ENCODE measurements at regions not wholly inside any gene's neighbourhood (a gene's known extent, or its start where the extent isn't known, plus 50 kb on each side); places are given as distances from the start of the nearest gene placed in this dataset.

GRCh38 chr1:101100674-101101073 is 75.1 kb upstream of the DPH5 start (continued):
- no peak for TF ChIP-seq MAF1 (CRISPR knock-in tag; IDR thresholded peaks at IDR 0.05; ENCODE audit: borderline replicate concordance)
- TF ChIP-seq KLF13 (CRISPR knock-in tag; IDR thresholded peaks at IDR 0.05), result no peak
- TF ChIP-seq ZMYM2 (CRISPR knock-in tag; IDR thresholded peaks at IDR 0.05), result no peak
- TF ChIP-seq POLR2AphosphoS5 (IDR thresholded peaks at IDR 0.05; ENCODE audit: low read depth, low read length), result no peak

GRCh38 chr1:101098907-101099306 is 73.3 kb upstream of the DPH5 start:
- no peaks in the 10 kb centered on the region for H3K9me3 ChIP-seq (ENCODE audit: low read length)
- H3K4me2 ChIP-seq (ENCODE audit: low read depth, low read length), result no peak overlapping the region
- no peaks in the 10 kb centered on the region for H3K27me3 ChIP-seq (ENCODE audit: control insufficient read depth in 1 of 2, insufficient read depth in 2 of 2, low read length in 2 of 2)
- in situ Hi-C loops (cut with HindIII; ENCODE audit: extremely low pct_ligation_motif_present, low pct_unique_long_range_greater_than_20kb) (no loop called here), intact Hi-C loops (cut with micrococcal nuclease; ENCODE audit: unreplicated experiment) (no loop called here)
- H3K4me1 ChIP-seq (ENCODE audit: insufficient read depth, low read length), result no peaks in the 10 kb centered on the region
- H3K9ac ChIP-seq (ENCODE audit: insufficient read depth, low read depth, low read length), result no peak overlapping the region
- no peaks in the 10 kb centered on the region for H3K36me3 ChIP-seq (replicated peaks in 1 of 2; ENCODE audit: control insufficient read depth in 1 of 2, insufficient read depth in 2 of 2, low read length in 2 of 2)
- FAIRE-seq (no peak), DNase-seq (ENCODE audit: low spot score) (no peak), ATAC-seq (no peak)
- POLR2A ChIA-PET, result no interaction called here
- no peaks in the 10 kb centered on the region for H3K79me2 ChIP-seq (ENCODE audit: insufficient read depth, low read length)
- no peaks in the 10 kb centered on the region for H4K20me1 ChIP-seq (ENCODE audit: insufficient read depth, low read length)
- CTCF ChIA-PET (ENCODE audit: low intra/inter-chr PET ratio, low total read pairs), result no interaction called here
- no peak overlapping the region for H2AFZ ChIP-seq (ENCODE audit: low read length)
- no TSS peak for BruUV-seq (replicated peaks)
- WGBS (ENCODE audit: low lambda C conversion rate), result 21% methylated on average over 2 of the region's 2 CpGs
- no peak overlapping the region for H3K4me3 ChIP-seq (replicated peaks in 1 of 3; ENCODE audit: insufficient read depth in 1 of 3, low read depth in 2 of 3, low read length in 3 of 3)
- no peak overlapping the region for H3K27ac ChIP-seq (ENCODE audit: extremely low read length, insufficient read depth, low read length)
- TF ChIP-seq NCOR1 (IDR thresholded peaks at IDR 0.05; ENCODE audit: borderline replicate concordance, low read length) (no peak), HCFC1 (IDR thresholded peaks at IDR 0.05; ENCODE audit: low read depth, low read length) (no peak), MEIS1 (CRISPR knock-in tag; IDR thresholded peaks at IDR 0.05; ENCODE audit: borderline replicate concordance) (no peak), PRPF4 (IDR thresholded peaks at IDR 0.05; ENCODE audit: low read depth, low read length, poor library complexity, severe bottlenecking) (no peak), REST (IDR thresholded peaks at IDR 0.05; ENCODE audit: borderline replicate concordance in 1 of 2, low read depth in 1 of 2, low read length in 2 of 2) (no peak), ZNF234 (CRISPR knock-in tag; conservative IDR thresholded peaks at IDR 0.05) (no peak), ZNF207 (IDR thresholded peaks at IDR 0.05; ENCODE audit: borderline replicate concordance) (no peak), GMEB2 (CRISPR knock-in tag; IDR thresholded peaks at IDR 0.05; ENCODE audit: low read depth) (no peak), NAIF1 (CRISPR knock-in tag; IDR thresholded peaks at IDR 0.05; ENCODE audit: borderline replicate concordance) (no peak), KDM5A (IDR thresholded peaks at IDR 0.05; ENCODE audit: borderline replicate concordance, low read length) (no peak), RBAK (CRISPR knock-in tag; IDR thresholded peaks at IDR 0.05) (no peak), ZNF557 (CRISPR knock-in tag; IDR thresholded peaks at IDR 0.05) (no peak), ATM (IDR thresholded peaks at IDR 0.05; ENCODE audit: borderline replicate concordance) (no peak), MLLT10 (CRISPR knock-in tag; IDR thresholded peaks at IDR 0.05) (no peak), BORCS8-MEF2B (CRISPR knock-in tag; IDR thresholded peaks at IDR 0.05) (no peak), ZNF326 (CRISPR knock-in tag; IDR thresholded peaks at IDR 0.05; ENCODE audit: borderline replicate concordance) (no peak), ZSCAN20 (CRISPR knock-in tag; IDR thresholded peaks at IDR 0.05; ENCODE audit: borderline replicate concordance) (no peak)

Measured in HepG2 (cell line).